Liver (tissue), 7 donors: ENCODE measurements at regions not wholly inside any gene's neighbourhood (a gene's known extent, or its start where the extent isn't known, plus 50 kb on each side); places are given as distances from the start of the nearest gene placed in this dataset.

Source experiments
- DNase-seq: peaks from one replicate; pipeline ENCODE4 v3.0.0-alpha.2; 2017; ENCODE audit warnings: low spot score
- H3K27ac ChIP-seq, 2 donors: one replicate each; pipeline ENCODE4 v1.7.0; 2013; ENCODE audit warnings: inconsistent platforms in 2 of 2, low read length in 2 of 2, control low read depth in 1 of 2, low read depth in 1 of 2, mild to moderate bottlenecking in 1 of 2
- H3K27me3 ChIP-seq, 4 donors: one replicate each; pipeline versions ENCODE4 v1.6.1 to v1.7.0; 2013; ENCODE audit warnings: low read length in 3 of 4, inconsistent platforms in 1 of 4, mild to moderate bottlenecking in 1 of 4, moderate library complexity in 1 of 4; ENCODE audit not compliant: control insufficient read depth in 4 of 4, insufficient read depth in 4 of 4
- H3K36me3 ChIP-seq, 4 donors: one replicate each; pipeline versions ENCODE4 v1.6.1 to v1.7.0; 2013; ENCODE audit warnings: low read length in 3 of 4, mild to moderate bottlenecking in 3 of 4, low read depth in 1 of 4, moderate library complexity in 1 of 4; ENCODE audit not compliant: control insufficient read depth in 4 of 4, insufficient read depth in 3 of 4
- H3K4me1 ChIP-seq, 4 donors: one replicate each; pipeline versions ENCODE4 v1.6.1 to v1.7.0; 2013; ENCODE audit warnings: low read length in 3 of 4, mild to moderate bottlenecking in 3 of 4, moderate library complexity in 1 of 4; ENCODE audit not compliant: control insufficient read depth in 4 of 4, insufficient read depth in 4 of 4
- H3K4me3 ChIP-seq, 3 donors: one replicate each; pipeline versions ENCODE4 v1.6.1 to v1.7.0; 2013; ENCODE audit warnings: low read length in 3 of 3, control low read depth in 1 of 3, low read depth in 1 of 3, mild to moderate bottlenecking in 1 of 3
- H3K9ac ChIP-seq, 2 donors: one replicate each; pipeline ENCODE4 v1.7.0; 2013; ENCODE audit warnings: low read length in 2 of 2, mild to moderate bottlenecking in 2 of 2, moderate library complexity in 2 of 2, control low read depth in 1 of 2, low read depth in 1 of 2
- H3K9me3 ChIP-seq, 4 donors: one replicate each; pipeline versions ENCODE4 v1.6.1 to v1.7.0; 2013; ENCODE audit warnings: low read length in 3 of 4; ENCODE audit not compliant: control insufficient read depth in 4 of 4
- EGR1 ChIP-seq, 2 donors: IDR thresholded peaks; 2 replicates each; pipeline ENCODE4 v1.6.1; 2016 to 2018; ENCODE audit warnings: antibody characterized with exemption in 2 of 2, low read depth in 2 of 2
- FOXA1 ChIP-seq: IDR thresholded peaks from 2 replicates; pipeline ENCODE4 v1.6.1; 2016; ENCODE audit warnings: antibody characterized with exemption
- FOXA2 ChIP-seq: IDR thresholded peaks from 2 replicates; pipeline ENCODE4 v1.6.1; 2016; ENCODE audit warnings: antibody characterized with exemption
- GABPA ChIP-seq, 2 donors: IDR thresholded peaks in 1 of 2; conservative IDR thresholded peaks in 1 of 2; 2 replicates each; pipeline ENCODE4 v1.6.1; 2016; ENCODE audit warnings: antibody characterized with exemption in 2 of 2, mild to moderate bottlenecking in 1 of 2, moderate library complexity in 1 of 2
- HNF4A ChIP-seq, 2 donors: conservative IDR thresholded peaks; 2 replicates each; pipeline ENCODE4 v1.6.1; 2016; ENCODE audit warnings: antibody characterized with exemption in 2 of 2, mild to moderate bottlenecking in 2 of 2
- HNF4G ChIP-seq: IDR thresholded peaks from 2 replicates; pipeline ENCODE4 v1.6.1; 2016; ENCODE audit warnings: antibody characterized with exemption
- JUND ChIP-seq, 2 donors: IDR thresholded peaks; 2 replicates each; pipeline ENCODE4 v1.6.1; 2016; ENCODE audit warnings: antibody characterized with exemption in 2 of 2
- RAD21 ChIP-seq, 2 donors: IDR thresholded peaks; 2 replicates each; pipeline ENCODE4 v1.6.1; 2016; ENCODE audit warnings: antibody characterized with exemption in 2 of 2, mild to moderate bottlenecking in 2 of 2
- REST ChIP-seq: IDR thresholded peaks from 2 replicates; pipeline ENCODE4 v1.6.1; 2016; ENCODE audit warnings: antibody characterized with exemption, mild to moderate bottlenecking
- SP1 ChIP-seq: IDR thresholded peaks from 2 replicates; pipeline ENCODE4 v1.6.1; 2018; ENCODE audit warnings: antibody characterized with exemption, mild to moderate bottlenecking
- TAF1 ChIP-seq: conservative IDR thresholded peaks from 2 replicates; pipeline ENCODE4 v1.6.1; 2016; ENCODE audit warnings: antibody characterized with exemption, mild to moderate bottlenecking
- YY1 ChIP-seq: IDR thresholded peaks from 2 replicates; pipeline ENCODE4 v1.6.1; 2016; ENCODE audit warnings: antibody characterized with exemption, mild to moderate bottlenecking
- WGBS: extraction: QIAGEN DNeasy Blood & Tissue Kit; methylation state at CpG from one replicate; pipeline ENCODE4 v1.1.7; 2013; 5-methylcytosine and 5-hydroxymethylcytosine counted together
- TF ChIP-seq, protein P1 (sequence below): IDR thresholded peaks from 2 replicates; pipeline ENCODE4 v1.6.1; 2016; ENCODE audit warnings: antibody characterized with exemption
- TF ChIP-seq, protein P2 (sequence below): IDR thresholded peaks from 2 replicates; pipeline ENCODE4 v1.6.1; 2016; ENCODE audit warnings: antibody characterized with exemption
- donor health status: healthy.
- donor health status: healthy.
- donor health status: healthy.
- donor health status: healthy.

GRCh38 chr16:8436931-8437330 is 153.4 kb downstream of the TMEM114 start (continued):
- no peak for TF ChIP-seq REST
- TF ChIP-seq HNF4G = no peak
- no peak for TF ChIP-seq YY1
- no peak for TF ChIP-seq GABPA (IDR thresholded peaks at IDR 0.05 in 1 of 2, conservative IDR thresholded peaks at IDR 0.05 in 1 of 2)
- TF ChIP-seq SP1 = no peak
- TF ChIP-seq, protein P1, sequence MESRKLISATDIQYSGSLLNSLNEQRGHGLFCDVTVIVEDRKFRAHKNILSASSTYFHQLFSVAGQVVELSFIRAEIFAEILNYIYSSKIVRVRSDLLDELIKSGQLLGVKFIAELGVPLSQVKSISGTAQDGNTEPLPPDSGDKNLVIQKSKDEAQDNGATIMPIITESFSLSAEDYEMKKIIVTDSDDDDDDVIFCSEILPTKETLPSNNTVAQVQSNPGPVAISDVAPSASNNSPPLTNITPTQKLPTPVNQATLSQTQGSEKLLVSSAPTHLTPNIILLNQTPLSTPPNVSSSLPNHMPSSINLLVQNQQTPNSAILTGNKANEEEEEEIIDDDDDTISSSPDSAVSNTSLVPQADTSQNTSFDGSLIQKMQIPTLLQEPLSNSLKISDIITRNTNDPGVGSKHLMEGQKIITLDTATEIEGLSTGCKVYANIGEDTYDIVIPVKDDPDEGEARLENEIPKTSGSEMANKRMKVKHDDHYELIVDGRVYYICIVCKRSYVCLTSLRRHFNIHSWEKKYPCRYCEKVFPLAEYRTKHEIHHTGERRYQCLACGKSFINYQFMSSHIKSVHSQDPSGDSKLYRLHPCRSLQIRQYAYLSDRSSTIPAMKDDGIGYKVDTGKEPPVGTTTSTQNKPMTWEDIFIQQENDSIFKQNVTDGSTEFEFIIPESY = no peak
- TF ChIP-seq EGR1 (IDR thresholded peaks at IDR 0.05; ENCODE audit: low read depth in 2 of 2) = no peak
- TF ChIP-seq FOXA1 = no peak
- no peak for TF ChIP-seq TAF1

DNA sequence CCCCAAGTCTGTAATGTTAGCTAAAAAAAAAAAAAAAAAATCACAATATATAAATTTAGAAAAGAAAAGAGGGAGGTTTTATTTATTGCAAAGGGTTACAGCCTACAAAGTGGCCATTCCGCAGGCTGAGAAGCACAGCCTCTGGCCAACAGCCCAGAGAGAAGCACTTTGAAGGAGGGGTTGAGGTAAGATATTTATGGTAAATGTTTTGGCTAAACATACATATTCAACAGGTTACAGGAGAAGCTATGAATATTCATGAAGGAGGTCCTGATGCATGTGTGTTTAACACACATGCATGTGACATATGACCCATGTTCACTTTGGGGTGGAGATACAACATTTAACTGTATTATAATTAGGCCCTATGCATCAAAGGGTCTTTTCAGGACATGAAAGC is 158.5 kb downstream of the TMEM114 start:
- TF ChIP-seq SP1 (no peak), TAF1 (no peak), HNF4A (conservative IDR thresholded peaks at IDR 0.05) (no peak), FOXA2 (no peak), YY1 (no peak), REST (no peak), JUND (IDR thresholded peaks at IDR 0.05) (no peak), RAD21 (IDR thresholded peaks at IDR 0.05) (no peak), GABPA (IDR thresholded peaks at IDR 0.05 in 1 of 2, conservative IDR thresholded peaks at IDR 0.05 in 1 of 2) (no peak), FOXA1 (no peak)
- TF ChIP-seq, protein P1 = no peak
- TF ChIP-seq, protein P2, sequence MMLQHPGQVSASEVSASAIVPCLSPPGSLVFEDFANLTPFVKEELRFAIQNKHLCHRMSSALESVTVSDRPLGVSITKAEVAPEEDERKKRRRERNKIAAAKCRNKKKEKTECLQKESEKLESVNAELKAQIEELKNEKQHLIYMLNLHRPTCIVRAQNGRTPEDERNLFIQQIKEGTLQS = no peak
- H3K4me3 ChIP-seq = no peak overlapping the region
- H3K27ac ChIP-seq = no peak overlapping the region
- H3K4me1 ChIP-seq = no peaks in the 10 kb centered on the region
- H3K9me3 ChIP-seq = no peaks in the 10 kb centered on the region
- no peak overlapping the region for H3K9ac ChIP-seq
- DNase-seq = no peak
- peaks cover 0 to 2% (median 0%) of the 10 kb centered on the region in 4 donors for H3K27me3 ChIP-seq
- no peaks in the 10 kb centered on the region for H3K36me3 ChIP-seq
- 94% methylated on average over 1 of the region's 1 CpG for WGBS
